HepG2 (cell line): ENCODE measurements at regions not wholly inside any gene's neighbourhood (a gene's known extent, or its start where the extent isn't known, plus 50 kb on each side); places are given as distances from the start of the nearest gene placed in this dataset.

Experiments
- ATAC-seq: fragments of 200-7000 bp; cut with Tn5 transposase; 3 replicates; pipeline ENCODE4 v1.9.1; 2020; ENCODE audit warnings: mild to moderate bottlenecking, moderate library complexity
- BruUV-seq: library from RNA; stranded (reverse); fragments of 400-500 nt; replicated peaks from 2 replicates; lab custom pipeline; 2021; lab: Mats Ljungman, UMichigan
- CTCF ChIA-PET: fragments of 300-600 bp; formaldehyde crosslinking; extraction: SDS; loops from one replicate; lab custom pipeline; 2021; ENCODE audit warnings: low total read pairs, inconsistent platforms, low intra/inter-chr PET ratio; lab: Yijun Ruan, JAX
- POLR2A ChIA-PET: fragments of 350-600 bp; sonication (Branson Sonifier 250); formaldehyde crosslinking; loops from one replicate; lab custom pipeline; 2020; ENCODE audit warnings: antibody characterized with exemption, inconsistent platforms; lab: Yijun Ruan, JAX
- DNase-seq: peaks from one replicate; pipeline ENCODE4 v3.0.0-alpha.2; 2015; ENCODE audit warnings: low spot score
- FAIRE-seq: peaks from 3 replicates; lab custom pipeline; 2011; peaks lifted over from hg19 to GRCh38; lab: Jason Lieb, UNC
- H2AFZ ChIP-seq: one replicate; pipeline ENCODE4 v1.6.1; 2011; ENCODE audit warnings: low read length, inconsistent platforms
- H3K27ac ChIP-seq: fragments of 300-600 bp; 3 replicates; pipeline ENCODE4 v1.8.0; 2011; ENCODE audit warnings: mixed run types, mild to moderate bottlenecking, mixed read lengths, low read length, inconsistent platforms; ENCODE audit not compliant: insufficient read depth; ENCODE audit errors: extremely low read length
- H3K27me3 ChIP-seq, 2 experiments: fragments of 200-600 bp in 1 of 2; 2 replicates in 1 of 2; 3 replicates in 1 of 2; pipeline versions ENCODE4 v1.6.0 to v1.8.0; 2011; ENCODE audit warnings: low read length in 2 of 2, mild to moderate bottlenecking in 2 of 2, moderate library complexity in 2 of 2, inconsistent platforms in 1 of 2; ENCODE audit not compliant: insufficient read depth in 2 of 2, control insufficient read depth in 1 of 2
- H3K36me3 ChIP-seq, 2 experiments: fragments of 200-600 bp in 1 of 2; replicated peaks in 1 of 2; 2 replicates in 1 of 2; 3 replicates in 1 of 2; pipeline versions ENCODE4 v1.5.1 to v1.8.0; 2011; ENCODE audit warnings: low read length in 2 of 2, inconsistent platforms in 1 of 2; ENCODE audit not compliant: insufficient read depth in 2 of 2, control insufficient read depth in 1 of 2
- H3K4me1 ChIP-seq: 2 replicates; pipeline ENCODE4 v1.5.1; 2012; ENCODE audit warnings: low read length, inconsistent platforms; ENCODE audit not compliant: insufficient read depth
- H3K4me2 ChIP-seq: 2 replicates; pipeline ENCODE4 v1.6.0; 2011; ENCODE audit warnings: low read depth, low read length, inconsistent platforms
- H3K4me3 ChIP-seq, 3 experiments: fragments of 200-600 bp in 1 of 3; sonication (generic), shearing (Covaris generic) in 1 of 3; replicated peaks in 1 of 3; 2 replicates each; pipeline ENCODE4 v1.5.1; 2011 to 2016; ENCODE audit warnings: low read length in 3 of 3, inconsistent platforms in 2 of 3, low read depth in 2 of 3, mild to moderate bottlenecking in 2 of 3, control low read depth in 1 of 3, mixed read lengths in 1 of 3; ENCODE audit not compliant: insufficient read depth in 1 of 3
- H3K79me2 ChIP-seq: one replicate; pipeline ENCODE4 v1.6.1; 2011; ENCODE audit warnings: low read length, inconsistent platforms; ENCODE audit not compliant: insufficient read depth
- H3K9ac ChIP-seq: 2 replicates; pipeline ENCODE4 v1.6.0; 2011; ENCODE audit warnings: mild to moderate bottlenecking, low read depth, low read length, inconsistent platforms; ENCODE audit not compliant: insufficient read depth
- H3K9me3 ChIP-seq: 2 replicates; pipeline ENCODE4 v1.5.1; 2012; ENCODE audit warnings: mild to moderate bottlenecking, low read length
- H4K20me1 ChIP-seq: 2 replicates; pipeline ENCODE4 v1.6.0; 2011; ENCODE audit warnings: inconsistent platforms, mild to moderate bottlenecking, low read length, moderate library complexity; ENCODE audit not compliant: insufficient read depth
- GMEB2 ChIP-seq: IDR thresholded peaks from 2 replicates; pipeline ENCODE4 v1.6.1; 2016; ENCODE audit warnings: missing biosample characterization, missing genetic modification reagents, low read depth
- HDAC1 ChIP-seq: sonication (generic); formaldehyde crosslinking; IDR thresholded peaks from 2 replicates; pipeline ENCODE4 v1.5.1; 2020; ENCODE audit warnings: mild to moderate bottlenecking, missing genetic modification reagents
- SMAD1 ChIP-seq: sonication (generic); formaldehyde crosslinking; IDR thresholded peaks from 2 replicates; pipeline ENCODE4 v1.4.0; 2020; ENCODE audit warnings: missing genetic modification reagents, low read depth, mild to moderate bottlenecking, borderline replicate concordance
- SMC3 ChIP-seq: IDR thresholded peaks from 2 replicates; pipeline ENCODE4 v1.6.1; 2011; ENCODE audit warnings: low read length, improper control_type of control experiment
- TCF7L2 ChIP-seq: IDR thresholded peaks from 2 replicates; pipeline ENCODE4 v1.6.1; 2011; ENCODE audit warnings: mild to moderate bottlenecking, low read depth, low read length, moderate library complexity
- ZFP36 ChIP-seq: fragments of 150-350 bp; IDR thresholded peaks from 2 replicates; pipeline ENCODE4 v1.6.1; 2018; ENCODE audit warnings: borderline replicate concordance, low read length, low read depth; ENCODE audit not compliant: partially characterized antibody
- ZNF503 ChIP-seq: sonication (generic); formaldehyde crosslinking; IDR thresholded peaks from 2 replicates; pipeline ENCODE4 v1.4.0; 2020; ENCODE audit warnings: missing genetic modification reagents
- ZNF792 ChIP-seq: IDR thresholded peaks from 2 replicates; pipeline ENCODE4 v1.6.1; 2016
- WGBS: methylation state at CpG from one replicate; pipeline ENCODE4 v1.1.6; 2017; ENCODE audit warnings: low lambda C conversion rate; 5-methylcytosine and 5-hydroxymethylcytosine counted together
- in situ Hi-C: cut with HindIII; loops from 2 replicates; pipeline ENCODE4 v1.10.0; 2017; ENCODE audit warnings: low pct_unique_long_range_greater_than_20kb; ENCODE audit not compliant: extremely low pct_ligation_motif_present
- intact Hi-C: fragments of 100-400 bp; cut with micrococcal nuclease; formaldehyde crosslinking; loops from one replicate; pipeline ENCODE4 v1.10.0; 2022; ENCODE audit not compliant: unreplicated experiment

- TF ChIP-seq TCF7L2 = no peak
- no peak for TF ChIP-seq ZFP36
Observed at GRCh38 chr5:62077387-62077786, 228.6 kb upstream of the KIF2A start (continued).

- no TSS peak for BruUV-seq
- H3K4me2 ChIP-seq = no peak overlapping the region
- no peak for TF ChIP-seq HDAC1 (CRISPR knock-in tag)
- no peak for TF ChIP-seq GMEB2 (CRISPR knock-in tag)
- no peak for TF ChIP-seq SMAD1
- TF ChIP-seq ZNF792 (CRISPR knock-in tag) = no peak
- TF ChIP-seq SMC3 = no peak
- no peak for TF ChIP-seq ZNF503 (CRISPR knock-in tag)
- no peak overlapping the region for H3K9ac ChIP-seq
- WGBS = 13% methylated on average over 9 of the region's 9 CpGs
- no peak overlapping the region for H3K27ac ChIP-seq
- ChIA-PET CTCF (no interaction called here), POLR2A (no interaction called here)
- no peak for ATAC-seq
- no peak overlapping the region for H2AFZ ChIP-seq
- in situ Hi-C loops = no loop called here
- no peaks in the 10 kb centered on the region for H3K9me3 ChIP-seq
- H3K27me3 ChIP-seq = peaks cover 0 to 9% of the 10 kb centered on the region in 2 experiments; a peak in 2 of 5 replicates
- intact Hi-C loops = no loop called here
- no peaks in the 10 kb centered on the region for H3K79me2 ChIP-seq
- FAIRE-seq = no peak
- no peak for DNase-seq
- no peaks in the 10 kb centered on the region for H4K20me1 ChIP-seq
- no peak overlapping the region for H3K4me3 ChIP-seq
- no peaks in the 10 kb centered on the region for H3K4me1 ChIP-seq
- no peaks in the 10 kb centered on the region for H3K36me3 ChIP-seq
Observed at GRCh38 chr5:62077823-62078550, 228.0 kb upstream of the KIF2A start.
